ENCODE measurements at regions not wholly inside any gene's neighbourhood (a gene's known extent, or its start where the extent isn't known, plus 50 kb on each side); places are given as distances from the start of the nearest gene placed in this dataset.
A peak's percentile ranks its signal among the peaks of the same experiment; 100 is the strongest.
"Not testable (repeated sequence)": the region's sequence is repeated elsewhere in the genome, so short reads cannot be mapped to it uniquely, and the experiment has no call there.

GRCh38 chr20:25862967-25863530 lies 166.4 kb upstream of the ZNF337 start:
- peak; percentile 80 for DNase-seq

- no peak for DNase-seq
Measured at GRCh38 chr20:25860531-25861150, 164.0 kb upstream of the ZNF337 start.

DNA sequence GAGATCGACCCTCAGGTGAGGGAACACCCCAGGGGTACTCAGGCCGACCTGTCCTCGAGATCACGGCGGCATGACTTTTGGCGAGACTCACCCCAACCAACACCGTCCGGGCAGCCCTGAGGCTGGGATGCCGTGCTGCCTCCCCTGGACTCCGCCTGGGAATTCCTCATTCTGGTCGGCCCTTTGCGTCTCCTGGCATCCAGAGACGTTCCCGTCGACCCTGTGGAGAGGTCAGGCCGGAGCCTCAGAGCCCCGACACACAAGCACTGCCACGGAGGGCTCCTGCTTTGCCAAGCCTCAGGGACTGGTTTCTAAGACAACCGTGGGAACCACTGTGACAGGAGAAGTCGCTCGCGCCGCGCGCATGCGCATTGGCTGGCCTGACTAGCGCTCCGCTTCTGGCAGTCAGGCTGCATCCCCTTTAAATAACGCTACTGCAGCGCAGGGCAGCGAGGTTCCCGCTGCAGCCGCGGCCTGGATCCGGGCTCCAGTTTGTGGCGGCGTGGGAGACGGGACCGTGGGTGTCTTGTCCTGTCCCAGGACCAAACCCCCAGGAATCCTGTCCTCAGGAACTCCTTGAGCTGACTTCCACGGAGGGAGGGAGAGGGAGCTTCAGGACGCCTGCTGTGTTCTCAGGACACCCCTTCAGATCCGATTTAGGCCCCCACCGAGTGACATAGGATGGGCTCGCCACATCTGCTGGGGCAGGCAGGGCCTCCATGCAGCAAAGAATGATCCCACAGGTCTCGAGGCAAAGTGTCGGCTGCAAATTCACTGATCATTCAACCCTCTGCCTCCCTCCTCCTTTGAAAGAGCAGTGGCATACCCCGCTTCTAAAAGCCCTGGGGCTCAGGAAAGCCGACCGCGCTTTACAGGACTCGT lies 163.2 kb upstream of the ZNF337 start:
- DNase-seq = peak; percentile 68

GRCh38 chr20:25858495-25859425 lies 162.1 kb upstream of the ZNF337 start:
- DNase-seq = no peak

DNA sequence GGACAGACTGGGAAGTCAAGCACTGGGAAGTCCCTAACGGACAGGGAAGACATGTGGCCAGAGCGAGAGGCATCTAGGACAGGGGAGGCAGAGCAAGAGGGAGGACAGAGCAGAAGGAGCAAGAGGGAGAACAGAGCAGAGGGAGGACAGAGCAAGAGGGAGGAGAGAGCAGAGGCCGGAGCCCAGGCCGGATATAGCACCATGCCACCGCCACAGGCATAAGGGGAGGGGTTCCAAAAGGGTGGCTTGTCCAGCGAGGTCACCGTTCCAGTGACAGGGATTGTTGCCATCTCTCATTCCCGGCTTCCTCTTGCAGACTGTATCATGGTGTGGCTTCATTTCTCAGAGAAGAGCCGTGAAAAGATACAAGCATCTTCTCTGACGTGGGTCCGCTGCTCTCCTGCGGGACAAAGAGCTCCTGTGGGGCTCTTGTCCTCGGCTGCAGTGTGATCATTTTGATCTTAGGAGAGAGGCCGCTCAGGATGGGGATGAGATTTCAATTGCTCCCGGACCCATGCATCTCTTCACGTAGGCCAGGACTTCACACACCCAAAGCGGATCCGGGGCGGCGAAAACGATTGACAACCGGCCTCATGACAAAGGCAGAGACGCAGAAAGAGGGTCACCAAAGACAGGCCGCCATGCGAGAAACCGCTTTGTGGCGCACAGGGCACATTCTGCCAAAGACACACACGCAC lies 160.6 kb upstream of the ZNF337 start:
- DNase-seq = not testable (repeated sequence)

- no peak for DNase-seq
Measured at GRCh38 chr20:25856256-25856884, 159.7 kb upstream of the ZNF337 start.

- DNase-seq = not testable (repeated sequence)
Measured at GRCh38 chr20:25855451-25856156, 159.0 kb upstream of the ZNF337 start.

GRCh38 chr20:25854666-25855065 lies 158.0 kb upstream of the ZNF337 start:
- not testable (repeated sequence) for DNase-seq

DNA sequence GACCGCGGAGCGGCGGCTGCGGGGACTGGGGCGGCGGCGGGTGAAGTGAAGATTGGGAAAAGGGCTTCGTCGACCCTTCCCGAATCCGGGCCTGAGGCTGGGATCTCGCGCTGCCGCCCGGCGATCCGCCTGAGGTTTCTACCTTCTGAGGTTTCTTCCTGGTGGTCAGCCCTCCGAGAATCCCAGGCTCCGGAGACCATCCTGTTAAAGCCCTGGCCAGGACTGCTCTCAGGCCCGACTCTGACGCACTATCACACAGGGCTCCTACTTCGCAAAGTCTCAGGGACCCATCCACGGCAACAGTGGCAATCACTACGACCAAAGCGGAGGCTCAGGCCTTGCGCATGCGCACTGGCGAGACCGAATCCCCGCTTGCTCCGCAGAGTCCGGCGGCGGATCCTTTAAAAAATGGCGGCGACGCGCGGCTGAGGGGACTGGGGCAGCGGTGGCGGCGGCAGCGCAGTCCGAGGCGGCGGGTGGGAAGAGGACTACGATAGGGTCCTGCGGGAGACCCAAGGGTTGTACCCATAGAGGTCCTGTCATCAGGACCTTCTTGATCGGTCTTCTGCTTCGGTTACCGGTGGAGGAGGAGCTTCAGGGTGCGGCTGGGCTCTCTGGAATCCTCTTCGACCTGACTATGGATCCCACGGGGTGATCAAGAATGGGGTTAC lies 157.2 kb upstream of the ZNF337 start:
- DNase-seq = peak; percentile 78

DNA sequence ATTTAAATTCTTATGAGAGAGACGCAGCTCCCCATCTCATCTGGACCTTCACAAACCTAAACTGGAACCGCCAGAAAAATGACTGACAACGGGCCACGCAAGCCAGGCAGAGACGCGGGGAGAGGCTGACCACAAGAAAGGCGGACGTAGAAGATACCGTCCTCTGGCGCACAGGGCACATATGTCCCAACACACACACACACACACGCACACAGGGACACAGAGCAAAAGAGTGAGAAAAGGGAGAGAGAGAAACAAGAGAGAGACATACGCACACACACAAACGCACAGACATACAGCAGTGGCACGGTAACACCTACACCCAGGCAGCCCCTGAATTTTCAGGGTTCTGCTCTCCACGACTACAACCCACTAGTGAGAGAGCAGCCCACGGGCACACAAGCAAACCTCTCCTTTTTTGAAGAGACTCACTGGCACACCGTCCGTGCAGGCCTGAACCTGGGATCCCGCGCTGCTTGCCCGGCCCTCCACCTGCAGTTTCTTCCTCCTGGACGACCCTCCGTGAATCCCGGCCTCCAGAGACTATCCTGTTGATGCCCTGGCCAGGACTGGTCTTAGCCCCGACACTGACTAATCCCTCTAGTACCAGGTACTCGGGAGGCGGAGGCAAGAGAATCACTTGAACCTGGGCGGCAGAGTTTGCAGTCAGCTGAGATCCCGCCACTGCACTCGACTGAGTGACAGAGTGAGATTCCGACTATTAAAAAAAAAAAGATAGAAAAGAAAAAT lies 156.5 kb upstream of the ZNF337 start:
- not testable (repeated sequence) for DNase-seq

DNA sequence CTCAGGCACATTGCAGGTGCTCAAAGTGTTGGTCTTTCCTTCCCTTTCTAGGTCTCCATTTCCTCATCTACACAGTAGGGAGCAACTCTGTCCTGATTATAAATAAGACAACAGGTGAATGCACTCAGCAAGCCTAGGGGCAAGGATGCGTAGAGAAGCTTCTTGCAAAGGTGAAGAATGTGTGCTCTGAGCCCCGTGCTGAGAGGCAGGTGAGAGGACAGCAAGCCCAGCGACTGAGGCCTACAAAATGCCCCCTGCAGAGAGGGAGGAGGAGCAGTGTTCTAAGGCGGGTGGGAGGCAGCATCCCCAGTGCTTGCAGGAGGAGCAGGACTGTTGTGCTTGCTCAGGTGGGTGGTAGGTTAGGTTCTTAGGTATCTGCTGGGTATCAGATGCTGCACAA lies 153.5 kb upstream of the ZNF337 start:
- DNase-seq = not testable (repeated sequence)

DNA sequence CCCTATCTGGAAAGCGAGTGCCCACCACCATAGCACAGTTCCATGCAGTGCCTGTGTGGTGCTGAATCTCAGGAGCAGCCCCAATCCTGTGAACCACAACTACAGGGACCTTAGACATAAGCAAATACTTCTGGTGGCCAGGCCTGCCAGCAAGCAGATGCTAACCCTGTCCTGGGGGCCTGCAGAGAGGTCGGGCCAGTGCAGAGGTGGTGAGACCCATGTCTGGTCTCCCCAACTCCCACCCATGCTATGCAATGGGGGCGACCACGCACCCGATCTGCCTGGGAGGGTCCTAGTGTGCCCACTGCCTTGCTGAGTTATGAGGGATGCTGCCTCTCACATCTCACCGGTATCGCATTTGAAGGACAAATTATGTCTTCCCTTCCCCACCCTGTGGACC lies 151.6 kb upstream of the ZNF337 start:
- DNase-seq = no peak

DNA sequence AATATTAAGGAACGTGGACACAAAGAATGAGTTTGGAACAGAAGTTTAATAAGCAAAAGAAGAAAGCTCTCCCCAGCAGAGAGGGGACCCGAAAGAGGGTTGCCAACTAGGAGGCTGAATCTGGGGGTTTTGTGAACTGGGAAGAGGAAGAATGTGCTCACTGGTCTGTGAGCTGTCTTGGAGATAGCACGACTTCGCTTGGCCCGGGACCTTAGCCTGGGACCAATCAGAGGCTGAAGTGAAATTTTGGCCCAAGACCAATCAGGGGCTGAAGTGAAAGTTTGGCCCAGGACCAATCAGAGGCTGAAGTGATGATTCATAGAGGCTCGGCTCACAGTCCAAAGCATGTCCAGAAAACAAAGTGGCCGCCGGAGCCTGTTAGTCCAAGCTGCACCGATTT lies 148.0 kb upstream of the ZNF337 start:
- not testable (repeated sequence) for DNase-seq

DNA sequence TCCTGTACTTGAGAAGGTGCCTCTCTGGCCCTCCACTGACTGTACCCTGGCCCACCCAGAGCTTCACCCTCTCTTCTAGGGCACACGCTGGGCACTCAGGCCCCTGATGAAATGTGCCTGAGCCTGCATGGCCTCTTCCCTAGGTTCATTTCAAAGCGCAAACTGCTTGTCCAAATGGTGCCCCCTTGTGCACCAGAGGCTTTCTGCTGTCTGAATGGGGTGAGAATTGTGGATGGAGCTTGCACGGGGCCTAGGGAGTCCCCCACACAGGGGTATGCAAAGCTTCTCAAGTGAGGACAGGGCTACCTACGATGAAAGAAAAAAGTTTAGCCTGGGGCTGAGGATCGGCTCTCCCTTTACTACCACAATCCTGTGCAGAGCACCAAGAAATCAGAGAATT lies 116.9 kb upstream of the ZNF337 start:
- not testable (repeated sequence) for DNase-seq

GRCh38 chr20:25798174-25798993 lies 101.7 kb upstream of the ZNF337 start:
- DNase-seq = not testable (repeated sequence)

DNA sequence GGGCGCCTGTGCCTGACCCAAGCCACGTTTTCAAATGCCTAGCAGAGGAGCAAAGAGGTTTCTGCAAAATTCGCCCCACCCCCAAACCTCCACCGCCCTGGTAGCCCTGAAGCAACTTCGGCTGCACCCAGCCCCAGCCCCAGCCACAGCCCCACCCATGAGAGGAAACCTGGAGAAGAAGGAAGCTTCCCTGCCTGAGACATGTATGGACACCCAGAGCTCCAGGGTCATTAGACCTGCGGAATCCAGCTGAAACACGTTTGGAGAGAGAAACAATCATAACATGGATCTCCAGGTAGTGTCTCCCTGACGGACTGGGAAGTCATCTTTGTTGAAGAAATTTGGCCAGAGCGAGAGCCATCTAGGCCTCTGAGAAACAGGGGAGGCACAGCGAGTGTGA lies 100.4 kb upstream of the ZNF337 start:
- not testable (repeated sequence) for DNase-seq

- not testable (repeated sequence) for DNase-seq
Measured at GRCh38 chr20:25777241-25777640, 80.6 kb upstream of the ZNF337 start.

DNA sequence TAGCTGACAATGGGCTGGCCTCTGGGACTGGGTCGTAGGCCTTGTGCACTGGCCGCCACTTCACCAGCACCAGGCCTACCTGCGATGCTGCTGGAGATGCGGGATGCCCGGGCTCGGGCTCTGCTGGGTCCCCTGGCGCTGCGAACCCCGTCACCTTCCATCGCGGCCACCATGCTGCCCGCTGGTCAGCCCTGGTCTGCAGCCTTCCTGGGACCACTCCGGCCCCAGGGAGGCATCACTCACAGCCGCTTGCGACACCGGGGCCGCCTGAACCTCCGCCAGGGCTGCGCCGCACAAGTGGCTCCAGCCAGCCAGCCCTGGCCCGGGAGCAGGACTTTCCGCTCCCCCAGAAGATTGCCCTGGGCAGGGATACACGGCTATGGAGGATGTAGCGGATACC lies 78.1 kb upstream of the ZNF337 start:
- DNase-seq = not testable (repeated sequence)

GRCh38 chr20:25774203-25774602 lies 77.5 kb upstream of the ZNF337 start:
- DNase-seq = not testable (repeated sequence)

All from NCI-H2171 (cell line).